ENCODE measurements at regions not wholly inside any gene's neighbourhood (a gene's known extent, or its start where the extent isn't known, plus 50 kb on each side); places are given as distances from the start of the nearest gene placed in this dataset.

GRCh38 chr3:35322070-35322469, 317.3 kb upstream of the ARPP21 start:
- no peaks in the 10 kb centered on the region for H3K4me1 ChIP-seq (ENCODE audit: control insufficient read depth, insufficient read depth, low read length)
- H4K20me1 ChIP-seq (ENCODE audit: control insufficient read depth, insufficient read depth), result no peaks in the 10 kb centered on the region
- ChIA-PET RAD21 (ENCODE audit: unreplicated experiment) (no interaction called here), CTCF (no interaction called here), SMC1A (ENCODE audit: uncharacterized antibody, unreplicated experiment) (no interaction called here), POLR2A (no interaction called here)
- WGBS (ENCODE audit: insufficient coverage, insufficient replicate concordance, low lambda C conversion rate, missing lambda C conversion rate), result 0% methylated on average over 4 of the region's 4 CpGs
- TF ChIP-seq ESRRA (IDR thresholded peaks at IDR 0.05; ENCODE audit: low read length) (no peak), RAD51 (IDR thresholded peaks at IDR 0.05) (peak; percentile 45; the same call in 1 of the 2 replicates)
- no peak overlapping the region for H3K4me2 ChIP-seq (ENCODE audit: control insufficient read depth, insufficient read depth)
- H3K4me3 ChIP-seq, result no peak overlapping the region
- H3K36me3 ChIP-seq (ENCODE audit: control insufficient read depth in 2 of 2, insufficient read depth in 2 of 2, low read length in 1 of 2), result no peaks in the 10 kb centered on the region
- BruUV-seq (replicated peaks), result no TSS peak
- no peak overlapping the region for H2AFZ ChIP-seq (ENCODE audit: control insufficient read depth, low read depth, low read length)
- FAIRE-seq (no peak), DNase-seq (ENCODE audit: low read depth, low spot score) (no peak), ATAC-seq (no peak)
- no peaks in the 10 kb centered on the region for H3K27me3 ChIP-seq (replicated peaks in 1 of 2; ENCODE audit: control insufficient read depth in 2 of 2, insufficient read depth in 2 of 2, low read length in 1 of 2)
- no peaks in the 10 kb centered on the region for H3K79me2 ChIP-seq (ENCODE audit: control insufficient read depth, insufficient read depth, low read length)
- no peak overlapping the region for H3K9ac ChIP-seq (ENCODE audit: control insufficient read depth, insufficient read depth, low read length)
- H3K9me3 ChIP-seq (replicated peaks; ENCODE audit: control insufficient read depth, insufficient read depth, low read length), result no peaks in the 10 kb centered on the region
- in situ Hi-C loops (cut with MboI), result no loop called here
- intact Hi-C loops (cut with micrococcal nuclease; ENCODE audit: unreplicated experiment), result no loop called here
- H3K27ac ChIP-seq (ENCODE audit: control insufficient read depth, insufficient read depth), result no peak overlapping the region

- ChIA-PET SMC1A (ENCODE audit: uncharacterized antibody, unreplicated experiment) (no interaction called here), CTCF (no interaction called here), RAD21 (ENCODE audit: unreplicated experiment) (no interaction called here), POLR2A (no interaction called here)
- no peak overlapping the region for H3K4me3 ChIP-seq
- DNase-seq (ENCODE audit: low read depth, low spot score), result no peak
- no peak overlapping the region for H3K4me2 ChIP-seq (ENCODE audit: control insufficient read depth, insufficient read depth)
- intact Hi-C loops (cut with micrococcal nuclease; ENCODE audit: unreplicated experiment), result no loop called here
- no peaks in the 10 kb centered on the region for H3K36me3 ChIP-seq (ENCODE audit: control insufficient read depth in 2 of 2, insufficient read depth in 2 of 2, low read length in 1 of 2)
- no peaks in the 10 kb centered on the region for H3K79me2 ChIP-seq (ENCODE audit: control insufficient read depth, insufficient read depth, low read length)
- no peak overlapping the region for H3K9ac ChIP-seq (ENCODE audit: control insufficient read depth, insufficient read depth, low read length)
- H4K20me1 ChIP-seq (ENCODE audit: control insufficient read depth, insufficient read depth), result no peaks in the 10 kb centered on the region
- in situ Hi-C loops (cut with MboI), result no loop called here
- ATAC-seq, result no peak; the same call in 2 of the 3 replicates
- TF ChIP-seq JUNB (IDR thresholded peaks at IDR 0.05) (peak; percentile 31; the same call in 1 of the 2 replicates), FOXM1 (IDR thresholded peaks at IDR 0.05; ENCODE audit: low read depth, low read length) (no peak), ZNF24 (IDR thresholded peaks at IDR 0.05) (no peak)
- no peak overlapping the region for H3K27ac ChIP-seq (ENCODE audit: control insufficient read depth, insufficient read depth)
- 49% methylated on average over 3 of the region's 3 CpGs for WGBS (ENCODE audit: insufficient coverage, insufficient replicate concordance, low lambda C conversion rate, missing lambda C conversion rate)
- no peak overlapping the region for H2AFZ ChIP-seq (ENCODE audit: control insufficient read depth, low read depth, low read length)
- no TSS peak for BruUV-seq (replicated peaks)
- no peak for FAIRE-seq
- H3K27me3 ChIP-seq (replicated peaks in 1 of 2; ENCODE audit: control insufficient read depth in 2 of 2, insufficient read depth in 2 of 2, low read length in 1 of 2), result no peaks in the 10 kb centered on the region
- H3K9me3 ChIP-seq (replicated peaks; ENCODE audit: control insufficient read depth, insufficient read depth, low read length), result no peaks in the 10 kb centered on the region
- H3K4me1 ChIP-seq (ENCODE audit: control insufficient read depth, insufficient read depth, low read length), result no peaks in the 10 kb centered on the region
Measured at GRCh38 chr3:35335703-35336102, 303.6 kb upstream of the ARPP21 start.
